NCI-H345 treated with DMSO at 0.1 percent for 48 hours (cell line): ENCODE measurements at regions not wholly inside any gene's neighbourhood (a gene's known extent, or its start where the extent isn't known, plus 50 kb on each side); places are given as distances from the start of the nearest gene placed in this dataset.

Experiments
- DNase-seq: peaks from one replicate; lab custom pipeline; 2025; ENCODE audit not compliant: unreplicated experiment; lab: John Stamatoyannopoulos, UW

GRCh38 chr10:120365872-120366271, 91.2 kb upstream of the PLPP4 start:
- no peak for DNase-seq

DNA sequence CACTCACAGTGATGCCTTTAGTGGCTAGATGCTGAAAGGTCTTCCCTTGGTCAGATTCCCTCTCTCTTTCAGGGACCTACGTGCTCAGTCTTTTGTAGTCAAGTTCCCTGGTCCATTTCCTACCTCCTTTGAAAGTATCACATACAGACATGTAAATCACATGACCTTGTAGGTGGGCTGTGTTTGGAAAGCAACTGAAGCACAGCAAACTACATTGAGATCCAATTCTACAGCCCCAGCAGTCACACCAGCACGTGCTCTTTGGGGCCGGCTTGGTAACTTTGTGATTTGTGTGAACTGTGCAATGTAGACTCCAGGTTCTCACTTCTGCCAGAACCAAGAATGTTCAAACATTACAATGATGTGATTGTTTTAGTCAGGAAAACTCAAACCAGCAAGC, 89.7 kb upstream of the PLPP4 start:
- DNase-seq: no peak

DNA sequence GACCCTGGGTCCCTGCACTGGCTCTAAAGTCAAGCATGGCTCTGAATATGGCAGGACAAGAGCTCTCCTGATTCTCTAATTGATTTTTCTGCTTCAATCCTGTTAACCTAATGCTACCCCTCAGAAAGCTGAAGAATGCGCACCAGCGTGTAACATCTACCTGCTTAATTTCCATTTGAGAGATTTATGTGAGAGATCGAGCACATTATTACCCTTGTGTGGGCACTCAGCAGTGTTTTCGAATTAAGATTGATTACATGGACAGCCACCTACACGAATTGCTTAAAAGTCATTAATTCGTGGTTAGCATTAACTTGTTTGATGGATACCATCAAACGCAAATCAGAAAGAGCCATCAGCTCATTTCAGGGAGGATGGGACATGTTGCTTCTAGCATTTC, 88.7 kb upstream of the PLPP4 start:
- no peak for DNase-seq

DNA sequence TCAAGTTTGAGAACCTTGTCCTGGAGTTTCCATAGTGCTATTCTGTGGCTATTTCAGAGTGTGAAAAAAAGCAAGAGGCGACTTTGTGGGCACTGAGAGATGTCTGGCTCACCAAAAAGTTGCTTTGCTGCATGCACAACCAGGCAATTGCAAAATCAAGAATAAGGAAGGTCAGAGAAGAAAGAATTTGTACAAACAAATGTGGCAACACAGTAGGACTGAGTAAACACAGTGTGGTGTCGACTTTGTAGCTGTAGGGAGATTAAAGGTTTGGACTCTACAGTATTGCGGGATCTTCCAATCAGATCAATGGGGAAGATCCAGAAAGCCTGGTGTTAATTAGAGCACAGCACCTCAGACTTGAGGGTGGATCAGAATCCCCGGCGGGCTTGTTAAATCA, 88.1 kb upstream of the PLPP4 start:
- no peak for DNase-seq

DNA sequence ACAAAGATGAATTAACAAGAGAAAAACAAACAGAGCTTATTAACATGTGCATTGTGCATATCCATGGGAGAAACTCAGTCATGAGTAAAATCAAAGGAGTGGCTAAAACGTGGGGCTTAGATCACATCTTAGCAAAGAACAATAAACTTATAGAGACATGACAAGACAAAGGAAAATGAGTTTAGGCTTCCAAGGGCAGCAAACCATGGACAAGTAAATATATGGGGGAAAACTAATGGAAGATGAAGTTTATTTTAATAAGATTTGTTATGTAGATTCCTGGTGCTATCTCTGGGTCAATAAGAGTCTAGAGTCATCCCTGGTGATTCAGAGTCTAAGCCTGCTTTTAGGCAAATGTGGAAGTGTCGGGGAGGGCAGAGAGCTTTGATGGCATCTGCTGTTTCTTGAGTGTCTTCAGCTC, 87.2 kb upstream of the PLPP4 start:
- no peak for DNase-seq

GRCh38 chr10:120371856-120372255, 85.2 kb upstream of the PLPP4 start:
- DNase-seq: no peak

- no peak for DNase-seq
These were observed 84.1 kb upstream of the PLPP4 start for GRCh38 chr10:120372917-120373316.

DNA sequence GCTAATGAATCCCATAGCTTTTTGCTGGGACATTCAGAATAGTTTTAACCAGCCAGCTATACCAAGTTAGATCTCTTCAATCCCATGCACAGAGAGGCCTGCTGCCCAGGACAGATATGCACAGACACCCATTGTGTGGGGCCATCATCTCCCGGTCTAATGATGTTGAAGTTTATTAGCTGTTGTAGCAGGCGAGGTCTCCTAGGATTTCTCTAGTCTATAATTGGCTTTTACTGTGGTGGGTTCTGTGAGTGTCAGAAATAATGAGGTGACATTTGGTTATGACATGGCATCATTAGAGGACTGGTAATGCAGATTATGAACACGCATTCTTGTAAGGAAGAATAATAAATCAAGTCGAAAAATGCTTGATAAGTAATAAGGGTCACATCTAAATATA, 81.4 kb upstream of the PLPP4 start:
- DNase-seq: no peak

DNA sequence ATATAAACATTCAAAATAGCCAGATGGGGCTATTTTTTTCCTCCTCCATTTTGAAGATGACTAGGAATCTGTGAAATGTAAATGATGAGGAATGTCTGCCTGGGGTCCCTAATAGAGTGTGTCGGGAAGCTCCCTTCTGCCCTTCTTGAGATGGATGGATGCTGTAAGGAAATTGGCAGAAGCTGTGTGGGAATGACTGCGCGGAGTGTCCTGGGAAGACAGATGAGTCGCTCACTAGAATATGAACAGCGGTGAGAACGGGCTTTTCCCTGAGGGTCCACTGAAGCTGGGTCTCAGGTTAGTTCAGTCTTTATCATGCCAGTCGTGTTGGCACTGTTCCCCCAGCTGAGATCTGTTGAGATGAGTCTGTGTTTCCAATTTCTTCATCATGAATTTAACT, 75.1 kb upstream of the PLPP4 start:
- no peak for DNase-seq

- DNase-seq: no peak
These were observed 74.7 kb upstream of the PLPP4 start for GRCh38 chr10:120382360-120382759.

DNA sequence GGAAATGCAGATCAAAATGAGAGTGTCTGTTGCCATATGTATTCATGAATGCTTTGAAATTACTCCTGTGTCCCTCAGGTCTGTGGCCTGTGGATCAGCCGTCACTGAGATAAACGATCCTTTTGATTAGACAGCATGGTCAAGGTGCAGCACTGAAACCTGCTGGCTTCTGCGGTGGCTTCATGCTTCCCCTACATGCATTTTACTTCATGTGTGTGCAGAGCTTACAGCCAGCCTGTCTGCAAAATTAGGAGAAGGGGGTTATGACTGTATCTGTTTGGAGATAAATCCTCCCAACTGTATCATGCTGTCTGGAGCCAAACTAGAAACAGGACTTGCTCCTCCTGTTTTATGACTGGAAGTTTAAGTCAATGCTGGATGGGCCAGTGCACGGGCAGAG, 71.0 kb upstream of the PLPP4 start:
- no peak for DNase-seq

- no peak for DNase-seq
These were observed 70.1 kb upstream of the PLPP4 start for GRCh38 chr10:120386896-120387295.

GRCh38 chr10:120387326-120387725, 69.7 kb upstream of the PLPP4 start:
- DNase-seq: no peak

DNA sequence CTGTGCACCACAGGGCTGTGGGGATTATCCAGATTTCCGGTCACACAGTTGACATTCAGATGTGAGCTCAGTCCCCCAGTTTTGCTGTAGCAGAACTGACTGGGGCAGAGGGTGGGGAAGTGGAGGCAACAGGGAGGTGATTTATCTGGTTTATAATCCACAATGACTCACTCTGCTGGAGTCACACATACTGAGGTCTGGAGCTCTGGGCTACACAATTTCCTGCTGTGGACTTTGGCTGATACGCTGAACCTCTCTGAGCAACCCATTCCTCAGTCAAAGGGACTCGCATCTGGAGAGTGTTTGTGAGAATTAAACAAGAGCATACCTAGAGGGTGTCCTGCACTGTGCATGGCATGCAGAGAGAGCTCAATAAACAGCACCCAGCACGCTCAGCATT, 64.8 kb upstream of the PLPP4 start:
- no peak for DNase-seq

GRCh38 chr10:120392671-120393079, 64.4 kb upstream of the PLPP4 start:
- peak; percentile 76 for DNase-seq

DNA sequence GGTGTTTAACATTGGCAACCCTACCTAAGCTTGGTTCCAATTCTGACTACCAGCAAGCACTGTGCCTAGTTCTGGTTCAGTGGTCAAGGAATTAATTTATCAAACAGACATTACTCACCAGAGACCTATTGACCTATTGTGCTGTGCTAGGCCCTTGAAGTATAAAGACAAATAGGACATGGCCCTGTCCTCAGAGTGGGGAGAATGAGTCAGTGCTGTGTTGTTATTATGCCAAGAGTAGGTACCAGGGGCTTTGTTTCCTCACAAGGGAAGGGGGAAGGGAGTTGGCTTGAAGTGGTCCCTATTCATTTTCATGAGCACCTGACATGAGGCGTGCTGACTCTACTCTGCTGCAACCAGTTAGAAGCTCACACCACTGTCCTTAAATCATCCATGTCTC, 62.6 kb upstream of the PLPP4 start:
- peak; percentile 9 for DNase-seq

DNA sequence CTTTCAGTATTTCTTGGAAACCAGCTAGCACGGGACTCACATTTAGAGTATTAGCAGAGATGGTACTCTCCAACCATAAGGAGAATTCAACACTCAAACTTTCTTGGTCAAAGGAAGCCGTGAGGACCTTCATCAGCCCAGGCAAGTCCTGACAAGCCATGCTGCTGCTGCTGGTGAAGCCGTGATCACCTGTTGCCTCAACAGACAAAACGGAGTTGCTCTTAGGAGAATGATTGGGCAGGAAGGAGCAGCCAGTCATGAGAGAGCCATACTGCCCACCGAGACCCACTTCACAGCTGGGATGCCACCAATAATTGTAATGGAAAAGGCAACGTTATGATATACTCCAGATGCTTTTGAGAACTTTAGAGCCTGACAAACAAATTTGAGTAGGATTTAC, 60.8 kb upstream of the PLPP4 start:
- DNase-seq: no peak

DNA sequence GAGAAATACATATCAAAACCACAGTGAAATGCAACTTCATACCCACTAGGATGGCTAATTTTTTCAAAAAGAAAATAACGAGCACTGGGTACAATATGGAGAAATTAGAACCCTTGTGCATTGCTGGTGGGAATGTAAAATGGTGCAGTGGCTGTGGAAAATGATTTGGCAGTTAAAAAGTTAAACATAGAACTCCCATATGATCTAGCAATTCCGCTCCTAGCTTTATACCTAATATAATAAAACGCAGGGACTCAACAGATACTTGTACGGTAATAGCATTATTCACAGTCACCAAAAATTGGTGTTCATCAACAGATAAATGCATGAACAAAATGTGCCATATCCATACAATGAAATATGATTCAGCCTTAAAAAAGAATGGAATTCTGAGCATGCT, 58.8 kb upstream of the PLPP4 start:
- DNase-seq: no peak

DNA sequence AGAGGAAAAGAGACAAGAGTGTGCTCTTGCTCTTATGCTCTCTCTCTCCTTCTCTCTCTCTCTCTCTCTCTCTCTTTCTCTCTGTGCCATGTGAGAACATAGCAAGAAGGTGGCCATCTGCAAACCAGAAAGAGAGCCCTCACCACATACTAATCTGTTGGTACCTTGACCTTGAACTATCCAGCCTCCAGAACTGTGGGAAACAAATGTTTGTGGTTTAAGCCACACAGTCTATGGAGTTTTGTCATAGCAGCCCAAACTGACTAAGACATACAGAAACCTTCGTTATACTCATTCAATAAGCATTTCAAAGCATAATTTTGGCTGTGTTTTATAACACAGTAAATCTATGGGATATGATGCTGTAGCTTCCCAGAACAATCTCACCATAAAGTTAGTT, 56.4 kb upstream of the PLPP4 start:
- DNase-seq: no peak

DNA sequence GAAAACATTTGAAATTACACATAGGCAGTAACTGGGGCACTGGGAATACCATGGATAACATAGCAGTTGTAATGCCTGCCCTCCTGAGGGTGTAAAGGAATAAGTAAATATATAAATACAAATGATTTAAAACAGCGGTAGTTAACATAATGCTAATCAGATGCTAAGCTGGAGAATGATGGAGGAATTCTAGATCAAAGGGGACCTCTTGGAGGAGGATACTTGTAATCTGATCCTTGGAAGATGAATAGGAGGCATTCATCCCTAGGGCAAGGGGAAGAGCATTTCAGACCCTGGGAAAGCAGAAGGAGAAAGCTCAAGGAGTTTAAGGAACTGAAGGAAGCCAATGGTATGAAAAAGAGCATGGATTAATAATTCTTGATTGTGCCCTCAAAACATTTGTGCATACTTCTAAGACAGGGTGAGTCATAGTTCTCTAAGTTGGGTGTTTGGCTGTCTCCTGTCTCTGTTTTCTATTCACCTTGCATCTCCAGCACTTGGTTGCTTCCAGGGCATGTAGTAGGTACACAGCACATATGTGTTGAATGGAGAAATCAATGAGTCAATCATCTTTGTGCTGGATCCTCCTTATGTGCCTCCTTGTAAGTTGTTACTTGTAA, 54.8 kb upstream of the PLPP4 start:
- DNase-seq: no peak

DNA sequence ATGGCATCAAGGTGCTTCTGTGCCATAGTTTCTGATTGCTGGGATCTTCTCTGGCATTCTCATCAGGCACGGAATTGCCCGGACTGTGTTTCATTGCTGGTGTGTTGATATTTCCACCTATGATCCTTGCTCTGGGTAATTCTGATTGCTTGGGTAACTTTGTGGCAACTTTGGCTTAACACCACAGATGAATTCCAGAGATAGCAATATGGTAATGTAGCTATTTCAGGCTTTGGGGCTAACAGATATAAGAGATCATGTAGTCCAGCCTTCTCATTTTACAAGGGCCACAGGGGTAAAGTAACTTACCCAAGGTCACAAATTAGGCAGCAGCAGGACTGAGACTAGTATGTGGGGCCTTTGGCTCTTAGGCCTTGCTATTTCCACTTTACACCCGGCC, 53.9 kb upstream of the PLPP4 start:
- no peak for DNase-seq

- DNase-seq: no peak
These were observed 50.7 kb upstream of the PLPP4 start for GRCh38 chr10:120406376-120406775.
